HEK293 (cell line): ENCODE measurements at regions not wholly inside any gene's neighbourhood (a gene's known extent, or its start where the extent isn't known, plus 50 kb on each side); places are given as distances from the start of the nearest gene placed in this dataset.

ENCODE experiments used
- ATF2 ChIP-seq: fragments of 450-650 bp; formaldehyde crosslinking; IDR thresholded peaks from 2 replicates; pipeline ENCODE4 v1.5.1; 2016; ENCODE audit warnings: missing biosample characterization, missing genetic modification characterization, low read depth
- CTCF ChIP-seq: fragments of 450-650 bp; formaldehyde crosslinking; IDR thresholded peaks from 2 replicates; pipeline ENCODE4 v1.5.1; 2016; ENCODE audit warnings: missing biosample characterization, missing genetic modification characterization
- ZBTB20 ChIP-seq: fragments of 450-650 bp; formaldehyde crosslinking; IDR thresholded peaks from 2 replicates; pipeline ENCODE4 v1.5.1; 2016; ENCODE audit warnings: missing biosample characterization, missing genetic modification characterization
- ZNF114 ChIP-seq: fragments of 450-650 bp; formaldehyde crosslinking; IDR thresholded peaks from 2 replicates; pipeline ENCODE4 v1.5.0; 2017; ENCODE audit warnings: missing biosample characterization, missing genetic modification characterization
- ZNF776 ChIP-seq: fragments of 450-650 bp; formaldehyde crosslinking; IDR thresholded peaks from 2 replicates; pipeline ENCODE4 v1.5.0; 2017; ENCODE audit warnings: missing biosample characterization, missing genetic modification characterization, borderline replicate concordance

GRCh38 chr4:81635739-81636138, 164.0 kb upstream of the RASGEF1B start:
- no peak for TF ChIP-seq ZNF114 (tag by site-specific recombination)
- TF ChIP-seq ZNF776 (tag by site-specific recombination) = no peak
- no peak for TF ChIP-seq CTCF (tag by site-specific recombination)
- TF ChIP-seq ZBTB20 (tag by site-specific recombination) = no peak
- TF ChIP-seq ATF2 (tag by site-specific recombination) = no peak
